Fibroblast of lung (primary cell): ENCODE measurements at regions not wholly inside any gene's neighbourhood (a gene's known extent, or its start where the extent isn't known, plus 50 kb on each side); places are given as distances from the start of the nearest gene placed in this dataset.

Experiments
- EZH2 ChIP-seq: IDR thresholded peaks from 2 replicates; pipeline ENCODE4 v1.5.1; 2012; ENCODE audit warnings: low read length, control low read depth, mild to moderate bottlenecking; ENCODE audit errors: missing control alignments
- TF ChIP-seq, protein P1 (sequence below), 2 donors: IDR thresholded peaks in 1 of 2; conservative IDR thresholded peaks in 1 of 2; 1 replicate in 1 of 2; 2 replicates in 1 of 2; pipeline ENCODE4 v1.5.1; 2011 to 2012; ENCODE audit warnings: low read length in 2 of 2, control low read depth in 1 of 2, inconsistent platforms in 1 of 2, low read depth in 1 of 2, mild to moderate bottlenecking in 1 of 2

DNA sequence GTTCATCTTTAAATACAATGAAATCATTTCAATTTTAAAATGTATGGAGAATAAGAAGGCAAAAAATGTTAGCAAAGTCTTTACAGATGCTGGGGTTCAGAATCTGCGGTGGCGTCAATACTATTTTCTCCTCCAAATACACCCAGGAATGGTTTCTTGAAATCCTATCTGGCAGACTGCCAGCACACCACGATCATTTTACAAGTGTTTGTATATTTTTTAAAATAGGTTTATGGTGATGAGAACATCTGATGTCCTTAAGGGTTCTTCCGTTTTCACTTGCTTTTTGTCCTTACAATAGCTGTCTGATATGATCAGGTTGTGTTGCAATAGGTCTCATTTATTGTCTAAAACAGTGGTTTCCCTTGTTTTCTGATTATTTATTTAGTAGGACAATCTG is 89.6 kb downstream of the CMPK2 start:
- TF ChIP-seq, protein P1, sequence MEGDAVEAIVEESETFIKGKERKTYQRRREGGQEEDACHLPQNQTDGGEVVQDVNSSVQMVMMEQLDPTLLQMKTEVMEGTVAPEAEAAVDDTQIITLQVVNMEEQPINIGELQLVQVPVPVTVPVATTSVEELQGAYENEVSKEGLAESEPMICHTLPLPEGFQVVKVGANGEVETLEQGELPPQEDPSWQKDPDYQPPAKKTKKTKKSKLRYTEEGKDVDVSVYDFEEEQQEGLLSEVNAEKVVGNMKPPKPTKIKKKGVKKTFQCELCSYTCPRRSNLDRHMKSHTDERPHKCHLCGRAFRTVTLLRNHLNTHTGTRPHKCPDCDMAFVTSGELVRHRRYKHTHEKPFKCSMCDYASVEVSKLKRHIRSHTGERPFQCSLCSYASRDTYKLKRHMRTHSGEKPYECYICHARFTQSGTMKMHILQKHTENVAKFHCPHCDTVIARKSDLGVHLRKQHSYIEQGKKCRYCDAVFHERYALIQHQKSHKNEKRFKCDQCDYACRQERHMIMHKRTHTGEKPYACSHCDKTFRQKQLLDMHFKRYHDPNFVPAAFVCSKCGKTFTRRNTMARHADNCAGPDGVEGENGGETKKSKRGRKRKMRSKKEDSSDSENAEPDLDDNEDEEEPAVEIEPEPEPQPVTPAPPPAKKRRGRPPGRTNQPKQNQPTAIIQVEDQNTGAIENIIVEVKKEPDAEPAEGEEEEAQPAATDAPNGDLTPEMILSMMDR (conservative IDR thresholded peaks at IDR 0.05 in 1 of 2, IDR thresholded peaks at IDR 0.05 in 1 of 2; ENCODE audit: low read depth in 1 of 2, low read length in 2 of 2): no peak
- no peak for TF ChIP-seq EZH2
